Upper lobe of left lung (tissue), 6 donors: ENCODE measurements at regions not wholly inside any gene's neighbourhood (a gene's known extent, or its start where the extent isn't known, plus 50 kb on each side); places are given as distances from the start of the nearest gene placed in this dataset.

Source experiments
- ATAC-seq, 2 donors: fragments of 200-7000 bp; cut with Tn5 transposase; one replicate each; pipeline ENCODE4 v1.9.1; 2022; ENCODE audit warnings: mild to moderate bottlenecking in 2 of 2, moderate library complexity in 2 of 2; ENCODE audit not compliant: low FRiP score in 2 of 2
- DNase-seq, 2 donors: peaks; one replicate each; pipeline ENCODE4 v3.0.0-alpha.2; 2019 to 2020
- H3K27ac ChIP-seq, 4 donors: fragments of 200-600 bp; sonication (generic); one replicate each; pipeline ENCODE4 v1.5.1; 2016 to 2019
- H3K27me3 ChIP-seq, 4 donors: fragments of 200-600 bp; sonication (generic); one replicate each; pipeline ENCODE4 v1.5.1; 2017 to 2019
- H3K36me3 ChIP-seq, 4 donors: fragments of 200-600 bp; sonication (generic); one replicate each; pipeline ENCODE4 v1.5.1; 2016 to 2019
- H3K4me1 ChIP-seq, 4 donors: fragments of 200-600 bp; sonication (generic); one replicate each; pipeline ENCODE4 v1.5.1; 2018 to 2019
- H3K4me3 ChIP-seq, 4 donors: fragments of 200-600 bp; sonication (generic); one replicate each; pipeline ENCODE4 v1.5.1; 2017 to 2019; ENCODE audit warnings: mild to moderate bottlenecking in 2 of 4, moderate library complexity in 1 of 4
- H3K9me3 ChIP-seq, 4 donors: fragments of 200-600 bp; sonication (generic); one replicate each; pipeline ENCODE4 v1.5.1; 2018 to 2019
- EP300 ChIP-seq, 4 donors: sonication (generic); formaldehyde crosslinking; IDR thresholded peaks; one replicate each; pipeline ENCODE4 v1.5.1; 2017; ENCODE audit warnings: antibody characterized with exemption in 4 of 4, control low read depth in 2 of 4
- POLR2A ChIP-seq, 4 donors: fragments of 450-650 bp; IDR thresholded peaks; one replicate each; pipeline ENCODE4 v1.5.1; 2016 to 2017; ENCODE audit warnings: antibody characterized with exemption in 4 of 4, mild to moderate bottlenecking in 2 of 4
- POLR2AphosphoS5 ChIP-seq, 2 donors: sonication (generic); formaldehyde crosslinking; IDR thresholded peaks; one replicate each; pipeline ENCODE4 v1.5.1; 2017; ENCODE audit warnings: antibody characterized with exemption in 2 of 2
- WGBS, 2 donors: methylation state at CpG; one replicate each; pipeline ENCODE4 v1.1.5; 2017 to 2018; 5-methylcytosine and 5-hydroxymethylcytosine counted together
- TF ChIP-seq, protein P1 (sequence below), 6 experiments: fragments of 450-650 bp in 4 of 6; fragments of 200-600 bp in 2 of 6; sonication (generic) in 2 of 6; IDR thresholded peaks; one replicate each; pipeline ENCODE4 v1.5.1; 2016 to 2019; ENCODE audit warnings: antibody characterized with exemption in 6 of 6
- donor health status: DM: no; HTN: no; CAD: no; lungs with moderate emphysema.
- donor health status: DM: no; HTN: yes; CAD: no; lungs with severe emphysema.

DNA sequence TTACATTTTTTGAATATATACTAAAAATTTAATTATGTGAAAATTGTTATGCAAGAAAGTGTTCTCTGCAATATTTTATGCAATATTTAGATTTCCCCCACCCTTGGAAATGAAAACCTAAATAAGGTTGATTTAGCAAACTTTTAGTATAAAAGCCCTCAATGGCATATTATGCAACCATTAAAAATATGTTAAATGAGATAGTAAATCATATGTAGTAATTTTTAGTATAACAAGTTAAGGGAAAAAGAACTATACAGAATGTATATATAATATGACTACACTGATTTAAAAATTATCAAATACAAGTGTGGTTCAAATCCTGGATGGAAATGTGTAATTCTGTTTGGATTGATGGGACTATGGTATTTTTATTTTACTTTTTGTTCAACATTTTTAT, 116.9 kb upstream of the MEF2C start:
- Histone ChIP-seq H3K4me1 (no peaks in the 10 kb centered on the region), H3K27me3 (no peaks in the 10 kb centered on the region), H3K27ac (no peak overlapping the region), H3K4me3 (no peak overlapping the region), H3K9me3 (peaks cover 0 to 6% (median 0%) of the 10 kb centered on the region in 4 donors), H3K36me3 (no peaks in the 10 kb centered on the region)
- ATAC-seq (no peak), DNase-seq (no peak)
- no peak for TF ChIP-seq POLR2AphosphoS5 (IDR thresholded peaks at IDR 0.05)
- TF ChIP-seq, protein P1, sequence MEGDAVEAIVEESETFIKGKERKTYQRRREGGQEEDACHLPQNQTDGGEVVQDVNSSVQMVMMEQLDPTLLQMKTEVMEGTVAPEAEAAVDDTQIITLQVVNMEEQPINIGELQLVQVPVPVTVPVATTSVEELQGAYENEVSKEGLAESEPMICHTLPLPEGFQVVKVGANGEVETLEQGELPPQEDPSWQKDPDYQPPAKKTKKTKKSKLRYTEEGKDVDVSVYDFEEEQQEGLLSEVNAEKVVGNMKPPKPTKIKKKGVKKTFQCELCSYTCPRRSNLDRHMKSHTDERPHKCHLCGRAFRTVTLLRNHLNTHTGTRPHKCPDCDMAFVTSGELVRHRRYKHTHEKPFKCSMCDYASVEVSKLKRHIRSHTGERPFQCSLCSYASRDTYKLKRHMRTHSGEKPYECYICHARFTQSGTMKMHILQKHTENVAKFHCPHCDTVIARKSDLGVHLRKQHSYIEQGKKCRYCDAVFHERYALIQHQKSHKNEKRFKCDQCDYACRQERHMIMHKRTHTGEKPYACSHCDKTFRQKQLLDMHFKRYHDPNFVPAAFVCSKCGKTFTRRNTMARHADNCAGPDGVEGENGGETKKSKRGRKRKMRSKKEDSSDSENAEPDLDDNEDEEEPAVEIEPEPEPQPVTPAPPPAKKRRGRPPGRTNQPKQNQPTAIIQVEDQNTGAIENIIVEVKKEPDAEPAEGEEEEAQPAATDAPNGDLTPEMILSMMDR (IDR thresholded peaks at IDR 0.05): no peak
- TF ChIP-seq EP300 (IDR thresholded peaks at IDR 0.05): no peak
- TF ChIP-seq POLR2A (IDR thresholded peaks at IDR 0.05): no peak

DNA sequence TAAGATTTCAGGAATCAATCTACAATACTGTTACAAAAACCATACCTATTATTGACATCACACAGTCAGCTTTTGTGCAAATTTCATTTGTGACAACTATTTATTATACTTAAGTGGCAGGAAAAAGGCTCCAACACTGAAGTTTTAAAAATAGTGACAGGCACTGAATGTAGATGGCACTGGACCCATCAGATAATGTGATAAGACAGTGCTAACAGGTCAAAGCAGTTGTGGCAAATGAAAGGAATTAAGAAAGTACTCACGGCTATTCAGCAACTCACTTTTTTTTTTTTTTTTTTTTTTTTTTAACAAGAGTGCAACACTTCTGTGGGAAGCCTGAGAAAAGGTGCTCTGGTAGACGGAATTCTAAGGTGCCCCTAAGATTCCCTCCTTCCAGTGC, 115.0 kb upstream of the MEF2C start:
- Histone ChIP-seq H3K36me3 (no peaks in the 10 kb centered on the region), H3K9me3 (no peaks in the 10 kb centered on the region), H3K4me3 (no peak overlapping the region), H3K27ac (no peak overlapping the region), H3K4me1 (no peaks in the 10 kb centered on the region), H3K27me3 (no peaks in the 10 kb centered on the region)
- no peak for TF ChIP-seq POLR2AphosphoS5 (IDR thresholded peaks at IDR 0.05)
- TF ChIP-seq POLR2A (IDR thresholded peaks at IDR 0.05): no peak
- TF ChIP-seq EP300 (IDR thresholded peaks at IDR 0.05): no peak
- TF ChIP-seq, protein P1 (IDR thresholded peaks at IDR 0.05): no peak
- no peak for DNase-seq
- no peak for ATAC-seq
- 50 to 65% methylated on average over 2 of the region's 2 CpGs for WGBS, 2 donors

DNA sequence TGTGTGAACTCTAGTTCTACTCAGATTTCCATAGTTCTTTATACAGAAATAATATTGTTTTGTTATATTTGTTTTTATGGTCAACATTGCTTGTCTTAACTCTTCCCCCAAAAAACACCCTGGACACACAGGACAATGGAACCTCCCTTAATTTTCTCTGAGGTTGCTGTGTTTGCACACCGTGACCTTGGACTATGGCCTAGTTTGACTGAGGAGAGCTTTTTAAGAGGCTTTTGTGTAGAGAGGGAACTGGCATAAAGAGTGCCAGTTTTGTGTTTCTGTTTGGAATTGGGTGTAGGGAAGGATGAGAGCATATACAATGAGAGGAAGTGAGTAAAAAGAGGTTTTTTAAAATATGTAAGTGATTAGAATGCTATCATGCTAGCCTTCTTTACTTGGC, 101.1 kb upstream of the MEF2C start:
- ATAC-seq (no peak), DNase-seq (no peak)
- no peak overlapping the region for H3K27ac ChIP-seq
- no peaks in the 10 kb centered on the region for H3K9me3 ChIP-seq
- no peak overlapping the region for H3K4me3 ChIP-seq
- no peaks in the 10 kb centered on the region for H3K27me3 ChIP-seq
- TF ChIP-seq, protein P1 (IDR thresholded peaks at IDR 0.05): no peak
- no peak for TF ChIP-seq POLR2AphosphoS5 (IDR thresholded peaks at IDR 0.05)
- TF ChIP-seq EP300 (IDR thresholded peaks at IDR 0.05): no peak
- TF ChIP-seq POLR2A (IDR thresholded peaks at IDR 0.05): no peak
- peaks cover 0 to 5% (median 0%) of the 10 kb centered on the region in 4 donors for H3K4me1 ChIP-seq
- WGBS, 2 donors: 58 to 63% methylated on average over 1 of the region's 1 CpG
- no peaks in the 10 kb centered on the region for H3K36me3 ChIP-seq

DNA sequence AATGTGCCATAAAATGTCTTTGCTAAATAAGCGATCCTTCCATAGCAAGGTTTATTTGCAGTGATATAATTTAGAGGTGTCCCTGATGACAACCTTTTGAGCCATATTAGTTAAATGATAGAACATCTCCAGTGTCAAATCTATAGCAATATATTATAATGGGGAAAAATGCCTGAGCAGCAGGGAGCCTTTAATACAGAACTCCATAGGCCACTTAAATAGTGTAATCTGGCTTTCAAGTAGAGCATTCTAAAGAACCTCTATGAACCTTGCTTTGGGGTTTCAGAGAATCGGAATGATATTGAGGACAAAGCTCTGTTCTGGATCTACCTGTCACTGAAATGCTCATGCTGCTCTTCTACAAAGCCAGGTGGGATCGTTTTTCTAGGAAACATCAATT, 96.7 kb upstream of the MEF2C start:
- H3K36me3 ChIP-seq: no peaks in the 10 kb centered on the region
- ATAC-seq (no peak), DNase-seq (no peak)
- peaks cover 0 to 5% (median 0%) of the 10 kb centered on the region in 4 donors for H3K4me1 ChIP-seq
- H3K4me3 ChIP-seq: no peak overlapping the region
- H3K27me3 ChIP-seq: no peaks in the 10 kb centered on the region
- TF ChIP-seq POLR2A (IDR thresholded peaks at IDR 0.05) (no peak), EP300 (IDR thresholded peaks at IDR 0.05) (no peak), POLR2AphosphoS5 (IDR thresholded peaks at IDR 0.05) (no peak)
- TF ChIP-seq, protein P1 (IDR thresholded peaks at IDR 0.05): no peak
- H3K27ac ChIP-seq: no peak overlapping the region
- H3K9me3 ChIP-seq: no peaks in the 10 kb centered on the region
- 81 to 83% methylated on average over 3 of the region's 3 CpGs for WGBS, 2 donors

DNA sequence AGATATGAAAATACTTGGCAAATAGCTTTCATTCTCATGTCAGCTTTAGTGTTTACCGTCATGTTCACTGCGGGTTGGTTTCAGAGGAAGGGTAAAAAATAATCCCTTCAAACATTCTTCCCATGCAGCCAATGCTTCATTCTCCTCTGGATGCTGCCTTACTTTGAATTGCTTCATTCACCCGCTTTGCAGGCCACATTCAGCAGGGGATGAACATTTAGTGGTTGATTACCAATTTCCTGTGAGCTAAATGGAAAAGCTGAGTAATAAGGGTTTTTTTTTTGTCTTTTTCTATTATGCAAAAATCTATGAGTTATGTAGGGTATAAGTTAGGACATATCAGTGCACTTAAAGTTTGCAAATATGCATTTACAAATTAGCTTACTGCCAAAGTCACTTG, 96.3 kb upstream of the MEF2C start:
- TF ChIP-seq POLR2A (IDR thresholded peaks at IDR 0.05): no peak
- TF ChIP-seq EP300 (IDR thresholded peaks at IDR 0.05): no peak
- TF ChIP-seq, protein P1 (IDR thresholded peaks at IDR 0.05): no peak
- no peak for TF ChIP-seq POLR2AphosphoS5 (IDR thresholded peaks at IDR 0.05)
- ATAC-seq (no peak), DNase-seq (no peak)
- peaks cover 0 to 3% (median 0%) of the 10 kb centered on the region in 4 donors for H3K4me1 ChIP-seq
- H3K36me3 ChIP-seq: no peaks in the 10 kb centered on the region
- H3K27ac ChIP-seq: no peak overlapping the region
- no peaks in the 10 kb centered on the region for H3K27me3 ChIP-seq
- no peaks in the 10 kb centered on the region for H3K9me3 ChIP-seq
- WGBS, 2 donors: 49 to 58% methylated on average over 3 of the region's 3 CpGs
- H3K4me3 ChIP-seq: no peak overlapping the region
